ENCODE measurements at regions not wholly inside any gene's neighbourhood (a gene's known extent, or its start where the extent isn't known, plus 50 kb on each side); places are given as distances from the start of the nearest gene placed in this dataset.

DNA sequence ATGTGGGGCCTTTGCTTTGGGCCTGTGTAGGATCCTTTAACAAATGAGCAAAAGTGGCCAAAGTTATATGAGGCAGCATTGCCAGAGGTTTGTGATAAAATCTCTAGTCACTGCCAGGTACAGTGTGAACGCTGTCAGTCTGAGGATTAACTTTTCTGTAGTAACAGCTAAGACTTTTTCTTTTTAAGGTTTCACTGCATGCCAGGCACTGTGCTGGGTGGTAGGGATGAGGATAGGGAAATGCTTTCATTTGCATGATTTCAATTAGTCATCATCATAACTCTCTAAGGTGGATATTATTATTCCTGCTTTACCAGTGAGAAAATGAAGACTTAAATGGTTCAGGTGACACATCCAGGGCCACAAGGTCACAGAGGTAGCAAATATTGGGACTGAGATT lies 79.7 kb upstream of the BMPER start:
- H3K27me3 ChIP-seq (ENCODE audit: control insufficient read depth, insufficient read depth, low read length) = no peaks in the 10 kb centered on the region
- DNase-seq = no peak
- H3K36me3 ChIP-seq (replicated peaks; ENCODE audit: control insufficient read depth, insufficient read depth, low read length) = no peaks in the 10 kb centered on the region
- H3K4me3 ChIP-seq (ENCODE audit: insufficient read depth, low read depth, low read length) = no peak overlapping the region

DNA sequence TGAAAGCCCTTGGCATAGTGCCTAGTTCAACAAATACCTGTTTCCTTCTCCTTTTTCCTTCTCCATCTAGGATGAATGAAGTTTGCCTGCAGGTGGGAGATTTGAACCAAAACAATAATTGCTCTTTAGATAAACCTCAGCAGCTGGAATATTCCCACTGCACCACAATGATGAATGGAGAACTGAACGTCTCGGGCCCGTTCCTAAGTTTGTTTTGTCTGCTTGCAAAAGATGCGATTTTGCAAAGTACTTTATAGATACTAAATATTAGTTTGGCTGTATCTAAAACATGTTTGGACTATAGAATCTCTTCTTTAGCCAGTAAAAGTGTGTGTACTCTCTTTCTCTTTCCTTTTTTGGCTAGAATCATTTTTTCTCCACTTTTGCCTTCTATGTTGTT lies 75.8 kb upstream of the BMPER start:
- H3K27me3 ChIP-seq (ENCODE audit: control insufficient read depth, insufficient read depth, low read length) = no peaks in the 10 kb centered on the region
- H3K36me3 ChIP-seq (replicated peaks; ENCODE audit: control insufficient read depth, insufficient read depth, low read length) = no peaks in the 10 kb centered on the region
- no peak overlapping the region for H3K4me3 ChIP-seq (ENCODE audit: insufficient read depth, low read depth, low read length)
- DNase-seq = no peak

DNA sequence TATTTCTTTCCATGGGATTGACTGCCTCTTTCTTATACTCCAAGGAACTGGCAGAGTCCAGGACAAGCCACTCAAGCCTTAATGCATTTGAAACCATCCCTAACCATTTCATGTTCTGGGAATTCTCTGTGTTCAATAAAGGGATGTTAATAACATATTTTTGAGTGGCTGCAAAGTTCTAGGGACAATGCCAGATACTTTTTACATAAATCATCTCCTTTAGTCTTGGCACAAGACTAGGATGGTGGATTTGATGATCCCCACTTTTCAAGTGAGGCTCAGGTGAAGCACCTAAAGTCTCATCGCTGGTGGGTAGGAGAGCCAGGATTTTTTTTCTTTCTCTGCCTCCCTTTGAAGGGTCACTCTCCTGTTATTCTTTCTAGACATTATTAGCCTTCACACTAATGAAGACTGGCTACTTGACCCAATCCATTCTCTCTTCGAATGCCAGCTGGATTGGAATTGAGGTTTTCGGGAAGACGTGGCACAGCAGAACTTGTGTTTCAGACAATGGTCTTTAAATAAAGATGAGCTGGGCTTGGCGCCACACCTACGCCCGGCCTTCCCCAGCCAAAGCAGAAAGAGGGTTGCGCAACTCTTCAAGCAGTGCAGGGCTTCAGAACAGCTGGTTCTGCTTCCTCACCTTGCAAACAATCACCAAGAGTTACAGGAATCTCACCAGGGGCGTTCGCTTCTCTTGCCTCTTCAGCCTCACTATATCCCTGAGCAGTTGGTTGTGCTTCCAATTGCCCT lies 73.8 kb upstream of the BMPER start:
- Histone ChIP-seq H3K27me3 (ENCODE audit: control insufficient read depth, insufficient read depth, low read length) (no peaks in the 10 kb centered on the region), H3K36me3 (replicated peaks; ENCODE audit: control insufficient read depth, insufficient read depth, low read length) (no peaks in the 10 kb centered on the region), H3K4me3 (ENCODE audit: insufficient read depth, low read depth, low read length) (no peak overlapping the region)
- no peak for DNase-seq

DNA sequence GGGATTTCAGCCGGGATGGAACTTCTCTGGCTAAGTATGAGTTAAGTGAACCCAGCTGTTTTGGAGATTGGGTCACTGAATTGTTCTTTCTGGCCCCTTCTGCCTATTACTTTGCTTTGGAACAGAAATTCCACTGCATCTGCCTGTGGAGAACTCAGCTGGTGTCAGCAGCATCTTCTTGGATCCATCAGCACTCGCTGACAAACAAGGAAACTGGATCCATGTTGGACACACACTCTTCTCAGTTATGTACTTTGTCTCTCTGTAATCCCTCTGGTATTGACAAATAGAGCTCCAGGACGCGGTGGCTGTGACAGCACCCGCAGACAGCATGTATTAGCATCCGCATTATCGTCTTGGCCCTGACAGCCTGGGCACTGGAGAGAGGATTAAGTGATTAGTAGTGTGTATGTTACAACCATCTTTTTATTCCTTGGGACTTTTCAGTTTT lies 73.0 kb upstream of the BMPER start:
- no peaks in the 10 kb centered on the region for H3K27me3 ChIP-seq (ENCODE audit: control insufficient read depth, insufficient read depth, low read length)
- no peak overlapping the region for H3K4me3 ChIP-seq (ENCODE audit: insufficient read depth, low read depth, low read length)
- no peak for DNase-seq
- H3K36me3 ChIP-seq (replicated peaks; ENCODE audit: control insufficient read depth, insufficient read depth, low read length) = no peaks in the 10 kb centered on the region

DNA sequence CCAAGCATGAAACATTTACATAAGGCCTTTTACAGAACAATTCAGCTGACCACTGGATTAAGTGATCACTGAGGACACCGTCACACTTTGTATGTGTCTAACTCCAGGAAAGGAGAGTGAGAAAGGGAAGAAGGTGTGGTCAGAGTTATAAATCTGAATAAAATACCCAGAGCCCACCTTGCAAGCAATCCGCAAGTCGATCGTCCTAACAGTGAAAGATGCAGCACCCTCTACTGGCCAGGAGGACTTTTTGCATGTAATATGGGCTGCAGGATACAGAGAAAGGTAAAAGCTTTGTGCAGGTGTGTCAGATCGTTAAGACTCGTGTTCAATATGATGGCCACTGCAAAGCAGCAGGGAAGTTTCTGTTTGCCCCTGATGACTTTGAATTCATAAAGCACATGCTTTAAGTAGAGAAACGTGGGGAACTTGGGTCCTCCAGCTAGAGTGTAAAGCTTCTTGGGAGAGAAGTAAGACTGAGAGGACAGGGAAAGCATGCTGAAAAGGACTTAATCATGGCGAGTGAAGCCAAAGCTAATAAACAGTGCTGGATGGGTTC lies 68.5 kb upstream of the BMPER start:
- Histone ChIP-seq H3K36me3 (replicated peaks; ENCODE audit: control insufficient read depth, insufficient read depth, low read length) (no peaks in the 10 kb centered on the region), H3K4me3 (ENCODE audit: insufficient read depth, low read depth, low read length) (no peak overlapping the region), H3K27me3 (ENCODE audit: control insufficient read depth, insufficient read depth, low read length) (no peaks in the 10 kb centered on the region)
- peak; percentile 38 for DNase-seq

DNA sequence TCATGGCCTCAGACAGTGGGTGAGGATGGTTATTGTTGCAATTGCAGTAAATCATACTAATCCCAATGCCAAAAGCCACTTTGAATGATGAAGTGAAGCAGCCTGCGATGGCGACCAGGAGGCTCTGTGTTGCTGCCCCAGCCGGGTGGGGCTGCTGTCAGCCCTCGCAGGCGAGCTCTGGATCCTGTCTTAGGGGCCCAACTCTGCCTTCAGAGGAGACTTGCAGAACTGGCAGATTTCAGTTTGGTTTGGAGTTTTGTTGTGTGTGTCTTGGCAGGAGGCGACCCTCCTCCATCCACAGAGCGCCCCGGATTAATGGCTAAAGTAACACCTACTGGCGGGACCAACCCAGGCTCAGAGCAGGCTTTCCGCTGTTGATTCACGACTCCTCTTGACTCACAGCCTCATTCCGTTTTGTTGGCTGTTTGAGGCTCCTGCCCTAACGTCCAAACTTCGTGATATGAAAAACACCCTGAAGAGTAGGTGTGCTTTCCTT lies 67.9 kb upstream of the BMPER start:
- Histone ChIP-seq H3K36me3 (replicated peaks; ENCODE audit: control insufficient read depth, insufficient read depth, low read length) (no peaks in the 10 kb centered on the region), H3K27me3 (ENCODE audit: control insufficient read depth, insufficient read depth, low read length) (no peaks in the 10 kb centered on the region), H3K4me3 (ENCODE audit: insufficient read depth, low read depth, low read length) (no peak overlapping the region)
- no peak for DNase-seq

DNA sequence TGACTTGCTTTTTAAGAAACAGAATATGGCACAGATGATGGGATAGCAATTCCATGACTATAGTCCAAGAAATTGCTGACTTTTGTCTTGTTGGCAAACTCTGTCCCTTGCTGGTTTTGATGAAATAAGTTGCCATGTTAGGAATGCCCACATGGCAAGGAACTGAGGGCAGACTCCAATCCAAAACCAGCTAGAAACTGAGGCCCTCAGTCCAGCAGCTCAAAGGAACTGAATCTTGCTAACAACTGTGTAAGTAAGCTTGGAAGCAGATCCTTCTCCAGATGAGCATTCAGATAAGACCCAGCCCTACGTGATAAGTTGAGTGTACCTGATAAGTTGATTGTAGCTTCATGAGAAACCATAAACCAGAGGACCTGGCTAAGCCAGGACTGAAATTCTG lies 64.3 kb upstream of the BMPER start:
- no peak overlapping the region for H3K4me3 ChIP-seq (ENCODE audit: insufficient read depth, low read depth, low read length)
- no peak for DNase-seq

DNA sequence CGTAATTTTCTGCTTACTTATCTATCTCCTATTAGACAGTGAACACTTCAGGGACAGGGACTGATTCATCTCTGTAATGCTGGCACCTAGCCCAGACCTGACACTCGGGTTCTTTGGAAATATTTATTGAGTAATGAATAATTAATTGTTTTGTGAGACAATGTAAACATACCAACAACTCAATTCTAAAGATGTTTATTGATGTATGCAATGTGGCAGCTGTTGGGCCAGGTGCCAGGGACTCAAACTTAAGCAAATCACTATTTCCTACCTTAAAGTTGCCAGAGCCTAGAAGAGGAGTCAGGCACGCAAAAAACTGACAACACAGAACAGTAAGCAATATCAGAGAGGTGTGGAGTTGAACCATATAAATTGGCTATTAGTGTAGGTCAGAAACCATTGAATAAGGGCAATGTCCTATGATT lies 63.6 kb upstream of the BMPER start:
- no peak for DNase-seq
- H3K27me3 ChIP-seq (ENCODE audit: control insufficient read depth, insufficient read depth, low read length) = no peaks in the 10 kb centered on the region
- H3K4me3 ChIP-seq (ENCODE audit: insufficient read depth, low read depth, low read length) = no peak overlapping the region
- no peaks in the 10 kb centered on the region for H3K36me3 ChIP-seq (replicated peaks; ENCODE audit: control insufficient read depth, insufficient read depth, low read length)

More for the DNA sequence above, 64.3 kb upstream of the BMPER start:
- Histone ChIP-seq H3K27me3 (ENCODE audit: control insufficient read depth, insufficient read depth, low read length) (no peaks in the 10 kb centered on the region), H3K36me3 (replicated peaks; ENCODE audit: control insufficient read depth, insufficient read depth, low read length) (no peaks in the 10 kb centered on the region)

DNA sequence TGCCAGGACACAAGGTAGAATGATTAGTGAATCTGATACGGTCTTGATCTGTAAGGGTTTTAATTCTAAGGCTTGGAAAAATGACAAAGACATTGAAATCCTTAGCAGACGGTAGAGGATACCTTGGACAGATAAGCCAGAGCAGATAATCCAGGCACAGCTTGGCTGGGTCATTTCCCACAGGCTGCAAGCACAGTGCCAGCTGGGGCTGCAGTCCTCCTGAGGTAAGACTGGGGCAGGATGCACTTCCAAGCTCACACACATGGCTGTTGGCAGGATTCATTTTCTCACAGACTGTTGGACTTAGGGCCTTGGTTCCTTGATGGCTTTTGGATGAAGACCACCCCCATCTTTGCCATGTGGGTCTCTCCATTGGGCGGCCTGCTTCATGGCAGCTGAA lies 63.2 kb upstream of the BMPER start:
- no peaks in the 10 kb centered on the region for H3K36me3 ChIP-seq (replicated peaks; ENCODE audit: control insufficient read depth, insufficient read depth, low read length)
- DNase-seq = no peak
- H3K27me3 ChIP-seq (ENCODE audit: control insufficient read depth, insufficient read depth, low read length) = no peaks in the 10 kb centered on the region
- H3K4me3 ChIP-seq (ENCODE audit: insufficient read depth, low read depth, low read length) = no peak overlapping the region

DNA sequence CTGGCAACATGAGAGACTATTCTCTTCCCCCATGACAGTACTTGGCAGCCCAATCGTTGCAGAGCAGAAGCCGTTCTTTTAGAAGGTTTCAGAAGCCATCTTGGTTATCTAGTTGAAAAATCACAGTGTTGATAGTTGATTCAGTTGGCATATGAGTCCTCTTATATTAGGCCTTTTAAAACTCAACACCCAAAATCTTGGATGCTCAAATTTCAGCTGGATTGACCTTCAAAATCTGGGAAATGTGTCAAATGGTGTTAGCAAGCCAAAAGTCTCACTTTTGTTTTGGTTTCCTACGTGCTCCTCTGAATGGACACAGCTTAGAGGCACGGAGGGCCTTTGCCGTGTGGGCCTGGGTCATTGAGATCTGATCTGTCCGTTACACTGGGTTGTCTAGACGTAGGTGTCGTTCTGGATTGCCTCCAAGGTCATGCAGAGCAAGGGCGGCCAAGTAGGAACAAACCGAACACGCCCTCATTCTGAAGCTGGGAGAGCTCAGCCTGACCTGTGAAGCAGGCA lies 59.3 kb upstream of the BMPER start:
- DNase-seq = no peak
- no peaks in the 10 kb centered on the region for H3K36me3 ChIP-seq (replicated peaks; ENCODE audit: control insufficient read depth, insufficient read depth, low read length)
- no peaks in the 10 kb centered on the region for H3K27me3 ChIP-seq (ENCODE audit: control insufficient read depth, insufficient read depth, low read length)
- no peak overlapping the region for H3K4me3 ChIP-seq (ENCODE audit: insufficient read depth, low read depth, low read length)

DNA sequence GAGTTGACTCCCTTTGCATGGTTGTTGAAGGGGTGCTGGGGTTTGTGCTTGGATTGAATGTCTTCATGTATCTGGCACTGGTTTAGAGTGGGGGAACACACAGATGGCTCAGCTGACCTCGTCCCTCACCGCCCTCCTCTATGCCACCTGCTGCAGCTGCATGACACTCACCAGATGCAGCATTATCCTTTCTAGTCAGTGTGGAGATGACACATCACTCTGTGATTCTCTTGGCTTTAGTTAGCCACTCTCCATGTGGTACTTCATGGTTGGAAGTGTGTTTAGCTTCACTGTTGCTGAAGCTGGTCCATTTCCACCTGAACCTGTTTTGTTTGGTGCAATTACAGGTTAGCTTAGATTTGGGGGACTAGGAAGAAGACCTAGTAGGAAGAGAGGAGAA lies 56.3 kb upstream of the BMPER start:
- no peak for DNase-seq
- Histone ChIP-seq H3K27me3 (ENCODE audit: control insufficient read depth, insufficient read depth, low read length) (no peaks in the 10 kb centered on the region), H3K36me3 (replicated peaks; ENCODE audit: control insufficient read depth, insufficient read depth, low read length) (no peaks in the 10 kb centered on the region), H3K4me3 (ENCODE audit: insufficient read depth, low read depth, low read length) (no peak overlapping the region)

DNA sequence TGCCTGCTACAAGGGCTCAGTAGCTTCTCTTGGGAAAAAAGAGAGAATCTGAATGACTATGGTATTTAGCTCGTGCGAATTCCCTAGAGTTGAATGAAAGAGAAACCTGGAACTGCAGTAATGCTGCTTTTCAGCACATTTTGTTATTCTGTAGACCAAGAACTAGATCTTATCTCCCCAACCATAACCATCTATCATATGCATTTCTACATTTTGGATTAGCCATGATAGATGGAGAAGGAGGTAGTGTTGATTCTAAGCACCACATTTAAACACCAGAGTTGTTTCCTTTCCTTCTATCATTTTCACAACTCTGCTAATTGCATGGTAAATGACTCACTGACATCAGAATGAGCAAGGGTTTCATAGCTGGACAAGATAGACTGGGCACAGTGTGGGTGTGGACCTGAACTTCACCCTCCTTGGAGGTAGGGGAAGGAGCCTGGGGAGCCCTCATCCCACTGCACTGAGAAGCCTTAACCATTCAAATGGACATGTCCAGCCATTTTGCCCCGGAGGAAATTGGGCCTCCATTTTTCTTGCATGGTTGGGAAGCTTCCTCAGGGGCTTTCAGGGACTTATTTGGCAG lies 55.3 kb upstream of the BMPER start:
- H3K27me3 ChIP-seq (ENCODE audit: control insufficient read depth, insufficient read depth, low read length) = no peaks in the 10 kb centered on the region
- no peaks in the 10 kb centered on the region for H3K36me3 ChIP-seq (replicated peaks; ENCODE audit: control insufficient read depth, insufficient read depth, low read length)

DNA sequence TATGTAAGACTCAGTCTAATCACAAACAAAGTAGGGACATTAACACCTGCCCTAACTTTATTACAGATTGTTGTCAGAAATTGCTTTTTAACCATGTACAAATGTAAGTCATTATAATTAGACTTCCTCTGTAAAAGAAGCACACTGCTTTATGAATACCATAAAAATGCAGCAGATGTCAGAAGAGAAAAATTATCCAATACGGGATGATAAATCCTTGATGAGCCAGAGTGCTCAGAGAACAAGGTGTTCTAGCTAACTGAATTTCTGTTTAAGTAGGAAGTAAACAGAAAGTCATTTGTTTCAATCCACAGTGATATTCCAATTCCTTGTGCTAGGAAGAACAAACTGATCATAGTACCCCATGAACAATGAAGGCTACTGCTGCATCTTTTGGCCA lies 54.6 kb upstream of the BMPER start:
- no peaks in the 10 kb centered on the region for H3K27me3 ChIP-seq (ENCODE audit: control insufficient read depth, insufficient read depth, low read length)
- H3K36me3 ChIP-seq (replicated peaks; ENCODE audit: control insufficient read depth, insufficient read depth, low read length) = no peaks in the 10 kb centered on the region
- H3K4me3 ChIP-seq (ENCODE audit: insufficient read depth, low read depth, low read length) = no peak overlapping the region
- DNase-seq = no peak

More for the DNA sequence above, 55.3 kb upstream of the BMPER start:
- no peak for DNase-seq
- no peak overlapping the region for H3K4me3 ChIP-seq (ENCODE audit: insufficient read depth, low read depth, low read length)

DNA sequence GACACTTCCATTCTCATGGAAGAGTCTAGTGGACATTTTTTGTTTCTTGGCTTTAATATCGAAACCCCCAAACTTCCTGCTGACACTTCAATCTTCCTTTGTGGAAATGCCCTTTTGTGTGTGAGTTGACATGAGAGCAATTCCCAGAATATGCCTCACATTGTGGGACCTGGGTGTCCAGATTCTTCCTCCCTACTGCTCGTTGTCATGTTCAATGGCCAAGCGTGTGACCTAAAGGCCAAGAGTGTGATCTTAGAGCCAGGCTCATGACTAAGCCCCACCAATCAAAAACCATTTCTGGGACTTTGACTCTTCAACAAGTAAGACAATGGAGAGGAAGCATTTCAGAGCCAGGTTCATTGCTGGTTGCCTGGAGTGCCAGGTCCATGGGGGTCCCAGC lies 52.5 kb upstream of the BMPER start:
- Histone ChIP-seq H3K36me3 (replicated peaks; ENCODE audit: control insufficient read depth, insufficient read depth, low read length) (no peaks in the 10 kb centered on the region), H3K27me3 (ENCODE audit: control insufficient read depth, insufficient read depth, low read length) (no peaks in the 10 kb centered on the region)
- DNase-seq = no peak

More for the DNA sequence above, 52.5 kb upstream of the BMPER start:
- no peak overlapping the region for H3K4me3 ChIP-seq (ENCODE audit: insufficient read depth, low read depth, low read length)

Measured in H7 (cell line).